CD14-positive monocyte (primary cell): ENCODE measurements at regions not wholly inside any gene's neighbourhood (a gene's known extent, or its start where the extent isn't known, plus 50 kb on each side); places are given as distances from the start of the nearest gene placed in this dataset.

Source experiments
- DNase-seq, 3 donors: peaks; one replicate each; pipeline ENCODE4 v3.0.0-alpha.2; 2011 to 2022
- H2AFZ ChIP-seq: 2 replicates; pipeline ENCODE4 v1.6.0; 2012; ENCODE audit warnings: mild to moderate bottlenecking, low read depth, low read length, inconsistent platforms; ENCODE audit not compliant: insufficient read depth, poor library complexity, severe bottlenecking
- H3K27ac ChIP-seq, 2 donors: 1 replicate in 1 of 2; 2 replicates in 1 of 2; pipeline ENCODE4 v1.5.1; 2012 to 2013; ENCODE audit warnings: low read length in 2 of 2, control low read depth in 1 of 2, inconsistent platforms in 1 of 2, low read depth in 1 of 2, mild to moderate bottlenecking in 1 of 2
- H3K27me3 ChIP-seq, 2 donors: one replicate each; pipeline versions ENCODE4 v1.6.0 to v1.6.1; 2011 to 2013; ENCODE audit warnings: low read length in 2 of 2; ENCODE audit not compliant: control insufficient read depth in 2 of 2, insufficient read depth in 2 of 2
- H3K36me3 ChIP-seq, 2 donors: replicated peaks in 1 of 2; 1 replicate in 1 of 2; 2 replicates in 1 of 2; pipeline versions ENCODE4 v1.5.1 to v1.6.1; 2012 to 2013; ENCODE audit warnings: low read length in 2 of 2, control low read depth in 1 of 2, inconsistent platforms in 1 of 2, mild to moderate bottlenecking in 1 of 2; ENCODE audit not compliant: insufficient read depth in 2 of 2, control insufficient read depth in 1 of 2
- H3K4me1 ChIP-seq, 2 donors: 1 replicate in 1 of 2; 2 replicates in 1 of 2; pipeline versions ENCODE4 v1.5.1 to v1.6.1; 2012 to 2013; ENCODE audit warnings: low read length in 2 of 2, control low read depth in 1 of 2, inconsistent platforms in 1 of 2, mild to moderate bottlenecking in 1 of 2, moderate library complexity in 1 of 2; ENCODE audit not compliant: insufficient read depth in 2 of 2, control insufficient read depth in 1 of 2
- H3K4me2 ChIP-seq: replicated peaks from 2 replicates; pipeline ENCODE3; 2012; ENCODE audit warnings: low read length, moderate library complexity, mild to moderate bottlenecking; ENCODE audit not compliant: poor library complexity, severe bottlenecking; ENCODE audit errors: extremely low read depth
- H3K4me3 ChIP-seq, 3 experiments: fragments of 200-600 bp in 1 of 3; sonication (generic) in 1 of 3; replicated peaks in 1 of 3; 1 replicate in 2 of 3; 2 replicates in 1 of 3; pipeline ENCODE4 v1.5.1; 2011 to 2013; ENCODE audit warnings: low read length in 3 of 3, mild to moderate bottlenecking in 3 of 3, control low read depth in 2 of 3, low read depth in 2 of 3, inconsistent platforms in 1 of 3, moderate library complexity in 1 of 3
- H3K79me2 ChIP-seq: 2 replicates; pipeline ENCODE4 v1.6.0; 2012; ENCODE audit warnings: mild to moderate bottlenecking, control low read depth, inconsistent platforms, low read length, moderate library complexity; ENCODE audit not compliant: insufficient read depth
- H3K9ac ChIP-seq: 2 replicates; pipeline ENCODE4 v1.6.0; 2017; ENCODE audit warnings: low read length, mild to moderate bottlenecking; ENCODE audit not compliant: insufficient read depth, poor library complexity, severe bottlenecking
- H3K9me3 ChIP-seq, 2 donors: replicated peaks in 1 of 2; 1 replicate in 1 of 2; 2 replicates in 1 of 2; pipeline versions ENCODE4 v1.5.1 to v1.6.1; 2012 to 2013; ENCODE audit warnings: low read length in 2 of 2, control low read depth in 1 of 2; ENCODE audit not compliant: control insufficient read depth in 1 of 2, insufficient read depth in 1 of 2
- H4K20me1 ChIP-seq: 2 replicates; pipeline ENCODE4 v1.6.0; 2012; ENCODE audit warnings: mild to moderate bottlenecking, low read length, control low read depth, moderate library complexity; ENCODE audit not compliant: insufficient read depth
- H3K27ac Mint-ChIP-seq, 7 donors: one replicate each; pipeline ENCODE4 v1.8.0; 2020; ENCODE audit warnings: mild to moderate bottlenecking in 7 of 7, mixed read lengths in 7 of 7, moderate library complexity in 6 of 7, inconsistent platforms in 2 of 7
- H3K27me3 Mint-ChIP-seq, 3 donors: one replicate each; pipeline ENCODE4 v1.8.0; 2021 to 2022; ENCODE audit warnings: low read depth in 3 of 3, mild to moderate bottlenecking in 3 of 3, mixed read lengths in 3 of 3, moderate library complexity in 3 of 3, inconsistent platforms in 1 of 3
- H3K36me3 Mint-ChIP-seq, 2 donors: one replicate each; pipeline ENCODE4 v1.8.0; 2020; ENCODE audit warnings: mixed read lengths in 2 of 2, inconsistent platforms in 1 of 2, mild to moderate bottlenecking in 1 of 2
- H3K4me1 Mint-ChIP-seq: one replicate; pipeline ENCODE4 v1.8.0; 2020; ENCODE audit warnings: mild to moderate bottlenecking, mixed read lengths
- H3K4me3 Mint-ChIP-seq, 2 donors: one replicate each; pipeline ENCODE4 v1.8.0; 2020; ENCODE audit warnings: mild to moderate bottlenecking in 2 of 2, mixed read lengths in 2 of 2, moderate library complexity in 1 of 2
- H3K9me3 Mint-ChIP-seq, 7 donors: one replicate each; pipeline ENCODE4 v1.8.0; 2020 to 2022; ENCODE audit warnings: mixed read lengths in 7 of 7, mild to moderate bottlenecking in 6 of 7, moderate library complexity in 6 of 7, inconsistent platforms in 2 of 7
- CTCF ChIP-seq: fragments of 200-600 bp; IDR thresholded peaks from one replicate; pipeline ENCODE4 v1.8.0; 2022; ENCODE audit warnings: antibody characterized with exemption, mild to moderate bottlenecking
- WGBS: methylation state at CpG from one replicate; pipeline ENCODE4 v1.1.5; 2013; ENCODE audit warnings: missing lambda C conversion rate; ENCODE audit not compliant: insufficient coverage; 5-methylcytosine and 5-hydroxymethylcytosine counted together
- intact Hi-C, 2 donors: fragments of 100-400 bp; cut with micrococcal nuclease; formaldehyde crosslinking; loops; one replicate each; pipeline versions ENCODE4 v1.15.0 to v1.15.1; 2023

DNA sequence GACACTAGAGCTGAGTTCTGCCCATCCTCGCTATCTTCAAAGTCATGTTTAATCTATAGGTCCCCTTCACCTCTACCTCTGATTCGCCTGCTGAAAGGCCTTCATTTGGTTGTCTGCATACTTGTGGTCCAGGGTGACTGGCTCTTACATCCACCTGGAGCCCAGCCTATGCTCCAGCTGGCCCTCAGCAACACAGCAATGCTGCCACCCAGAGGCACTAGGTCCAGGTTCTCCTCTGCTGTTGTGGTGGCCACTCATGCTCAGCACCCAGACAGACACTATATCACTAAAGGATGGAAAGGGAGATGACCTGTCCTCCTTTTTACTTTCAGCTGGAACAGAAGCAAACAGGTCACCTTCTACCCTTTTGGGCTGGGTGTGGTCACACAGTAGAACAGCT, 242.3 kb upstream of the HSFY2 start:
- Histone ChIP-seq H3K4me2 (no peak overlapping the region), H3K79me2 (no peaks in the 10 kb centered on the region), H3K36me3 (no peaks in the 10 kb centered on the region), H3K9me3 (no peaks in the 10 kb centered on the region), H3K27me3 (no peaks in the 10 kb centered on the region), H3K4me1 (no peaks in the 10 kb centered on the region), H3K4me3 (no peak overlapping the region), H4K20me1 (no peaks in the 10 kb centered on the region), H3K9ac (no peak overlapping the region), H2AFZ (no peak overlapping the region), H3K27ac (no peak overlapping the region)
- no peaks in the 10 kb centered on the region for H3K4me1 Mint-ChIP-seq
- peaks cover 0 to 2% of the 10 kb centered on the region in 2 donors for H3K36me3 Mint-ChIP-seq
- H3K4me3 Mint-ChIP-seq = no peak overlapping the region
- intact Hi-C loops = no loop called here
- no peaks in the 10 kb centered on the region for H3K27me3 Mint-ChIP-seq
- no peak overlapping the region for H3K27ac Mint-ChIP-seq
- WGBS = no CpG with 5 or more reads among the region's 2 CpGs
- DNase-seq = no peak
- no peaks in the 10 kb centered on the region for H3K9me3 Mint-ChIP-seq
- TF ChIP-seq CTCF = no peak

DNA sequence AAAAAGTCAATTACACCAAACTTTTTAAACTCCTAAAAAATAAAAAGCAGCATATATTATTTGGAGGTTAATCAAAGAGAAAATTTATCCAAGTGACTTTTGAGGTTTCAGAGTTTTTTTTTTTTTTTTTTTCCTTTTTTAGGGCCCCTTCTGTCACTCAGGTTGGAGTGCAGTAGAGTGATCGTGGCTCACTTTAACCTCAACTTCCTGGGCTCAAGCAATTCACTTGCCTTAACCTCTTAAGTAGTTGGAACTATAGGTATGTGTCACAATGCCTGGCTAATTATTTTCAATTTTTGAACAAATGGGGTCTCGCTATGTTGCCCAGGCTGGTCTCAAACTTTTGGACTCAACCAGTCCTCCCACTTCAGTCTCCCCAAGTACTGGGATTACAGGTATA, 241.7 kb upstream of the HSFY2 start:
- no peak overlapping the region for H3K4me3 Mint-ChIP-seq
- Histone ChIP-seq H3K9ac (no peak overlapping the region), H3K27me3 (no peaks in the 10 kb centered on the region), H3K79me2 (no peaks in the 10 kb centered on the region), H4K20me1 (no peaks in the 10 kb centered on the region), H3K4me2 (no peak overlapping the region), H3K36me3 (no peaks in the 10 kb centered on the region), H3K9me3 (no peaks in the 10 kb centered on the region), H2AFZ (no peak overlapping the region), H3K4me3 (no peak overlapping the region), H3K4me1 (no peaks in the 10 kb centered on the region), H3K27ac (no peak overlapping the region)
- TF ChIP-seq CTCF = no peak
- H3K9me3 Mint-ChIP-seq = no peaks in the 10 kb centered on the region
- peaks cover 0 to under 1% of the 10 kb centered on the region in 2 donors for H3K36me3 Mint-ChIP-seq
- H3K4me1 Mint-ChIP-seq = no peaks in the 10 kb centered on the region
- H3K27ac Mint-ChIP-seq = no peak overlapping the region
- no CpG with 5 or more reads among the region's 2 CpGs for WGBS
- no peaks in the 10 kb centered on the region for H3K27me3 Mint-ChIP-seq
- DNase-seq = no peak
- intact Hi-C loops = no loop called here
